SK-N-SH (cell line): ENCODE measurements at regions not wholly inside any gene's neighbourhood (a gene's known extent, or its start where the extent isn't known, plus 50 kb on each side); places are given as distances from the start of the nearest gene placed in this dataset.

Experiments used
- CTCF ChIA-PET: fragments of 300-600, 350-600 bp; formaldehyde crosslinking; extraction: SDS; loops from one replicate; lab custom pipeline; 2021; lab: Yijun Ruan, JAX
- POLR2A ChIA-PET: fragments of 350-600 bp; sonication (Branson Sonifier 250); formaldehyde crosslinking; extraction: SDS; loops from one replicate; lab custom pipeline; 2020; ENCODE audit warnings: antibody characterized with exemption, inconsistent platforms; lab: Yijun Ruan, JAX
- DNase-seq: peaks from one replicate; pipeline ENCODE4 v3.0.0; 2012
- H2AFZ ChIP-seq: fragments of 200-600 bp; sonication (generic); 2 replicates; pipeline ENCODE4 v1.8.1; 2016; ENCODE audit warnings: antibody characterized with exemption, mild to moderate bottlenecking, low read depth
- H3F3A ChIP-seq: fragments of 200-600 bp; sonication (generic); replicated peaks from 2 replicates; pipeline ENCODE3; 2016; ENCODE audit warnings: antibody characterized with exemption, mild to moderate bottlenecking; ENCODE audit not compliant: insufficient read depth
- H3K27ac ChIP-seq, 2 experiments: fragments of 200-500 bp in 1 of 2; fragments of 200-600 bp in 1 of 2; sonication (Bioruptor generic) in 1 of 2; sonication (generic), shearing (Covaris generic) in 1 of 2; 2 replicates each; pipeline versions ENCODE4 v1.5.1 to v1.6.1; 2014 to 2016; ENCODE audit warnings: low read depth in 2 of 2, inconsistent platforms in 1 of 2, low read length in 1 of 2, mild to moderate bottlenecking in 1 of 2, mixed read lengths in 1 of 2
- H3K27me3 ChIP-seq: fragments of 200-600 bp; sonication (generic), shearing (Covaris generic); 2 replicates; pipeline ENCODE4 v1.6.1; 2016; ENCODE audit warnings: mixed run types; ENCODE audit not compliant: insufficient read depth
- H3K36me3 ChIP-seq, 2 experiments: fragments of 200-500 bp in 1 of 2; fragments of 200-600 bp in 1 of 2; sonication (Bioruptor generic) in 1 of 2; sonication (generic) in 1 of 2; replicated peaks in 1 of 2; 2 replicates each; pipeline versions ENCODE3 to v1.5.1; 2014 to 2016; ENCODE audit warnings: low read length in 1 of 2, mild to moderate bottlenecking in 1 of 2; ENCODE audit not compliant: insufficient read depth in 2 of 2, control insufficient read depth in 1 of 2
- H3K4me1 ChIP-seq, 2 experiments: fragments of 200-500 bp in 1 of 2; fragments of 200-600 bp in 1 of 2; sonication (Bioruptor generic) in 1 of 2; sonication (generic), shearing (Covaris generic) in 1 of 2; 2 replicates each; pipeline versions ENCODE4 v1.5.1 to v1.6.1; 2014 to 2016; ENCODE audit warnings: low read depth in 1 of 2, low read length in 1 of 2, mixed run types in 1 of 2; ENCODE audit not compliant: insufficient read depth in 2 of 2, control insufficient read depth in 1 of 2
- H3K4me2 ChIP-seq: fragments of 200-600 bp; sonication (generic), shearing (Covaris generic); 2 replicates; pipeline ENCODE4 v1.6.1; 2017; ENCODE audit warnings: mixed run types
- H3K4me3 ChIP-seq, 2 experiments: fragments of 200-500 bp in 1 of 2; fragments of 200-600 bp in 1 of 2; sonication (Bioruptor generic) in 1 of 2; sonication (generic), shearing (Covaris generic) in 1 of 2; 2 replicates each; pipeline versions ENCODE4 v1.5.1 to v1.8.1; 2014 to 2016; ENCODE audit warnings: low read depth in 2 of 2, inconsistent platforms in 1 of 2, low read length in 1 of 2, mild to moderate bottlenecking in 1 of 2, mixed read lengths in 1 of 2, moderate library complexity in 1 of 2
- H3K79me2 ChIP-seq: fragments of 200-600 bp; sonication (generic); 2 replicates; pipeline ENCODE4 v1.8.1; 2017; ENCODE audit warnings: mild to moderate bottlenecking; ENCODE audit not compliant: insufficient read depth
- H3K9ac ChIP-seq: fragments of 200-600 bp; sonication (generic); 2 replicates; pipeline ENCODE4 v1.6.1; 2017; ENCODE audit warnings: mixed run types
- H3K9me2 ChIP-seq: fragments of 200-600 bp; sonication (generic); 2 replicates; pipeline ENCODE4 v1.6.1; 2017; ENCODE audit warnings: mixed run types
- H3K9me3 ChIP-seq: fragments of 200-600 bp; sonication (generic); 2 replicates; pipeline ENCODE4 v1.6.1; 2017; ENCODE audit warnings: mixed run types, mild to moderate bottlenecking, moderate library complexity
- H4K20me1 ChIP-seq: fragments of 200-600 bp; sonication (generic); 2 replicates; pipeline ENCODE4 v1.6.1; 2017; ENCODE audit warnings: mild to moderate bottlenecking, mixed run types; ENCODE audit not compliant: insufficient read depth
- CHD2 ChIP-seq: fragments of 150-350 bp; IDR thresholded peaks from 2 replicates; pipeline ENCODE4 v1.6.1; 2018; ENCODE audit warnings: low read length; ENCODE audit not compliant: partially characterized antibody
- CTCF ChIP-seq: fragments of 200-600 bp; sonication (generic); IDR thresholded peaks from 2 replicates; pipeline ENCODE4 v1.6.1; 2017; ENCODE audit warnings: antibody characterized with exemption, mild to moderate bottlenecking, moderate library complexity
- ELF1 ChIP-seq: IDR thresholded peaks from 2 replicates; pipeline ENCODE4 v1.4.0; 2012
- EP300 ChIP-seq, 2 experiments: IDR thresholded peaks; 2 replicates each; pipeline versions ENCODE4 v1.4.0 to v1.6.1; 2012; ENCODE audit warnings: borderline replicate concordance in 1 of 2, low read depth in 1 of 2, low read length in 1 of 2
- EZH2phosphoT487 ChIP-seq: fragments of 200-600 bp; sonication (generic); IDR thresholded peaks from 2 replicates; pipeline ENCODE4 v1.6.1; 2017; ENCODE audit warnings: low read depth, mixed run types, mild to moderate bottlenecking, antibody characterized with exemption, moderate library complexity, borderline replicate concordance
- FOSL2 ChIP-seq: IDR thresholded peaks from 2 replicates; pipeline ENCODE4 v1.4.0; 2012; ENCODE audit warnings: low read depth, mild to moderate bottlenecking, moderate library complexity, borderline replicate concordance
- FOXM1 ChIP-seq: IDR thresholded peaks from 2 replicates; pipeline ENCODE4 v1.4.0; 2012; ENCODE audit warnings: low read depth, mild to moderate bottlenecking
- GATA2 ChIP-seq: sonication (generic); formaldehyde crosslinking; IDR thresholded peaks from 2 replicates; pipeline ENCODE4 v1.5.0; 2020; ENCODE audit warnings: mild to moderate bottlenecking, missing genetic modification reagents
- JUND ChIP-seq: IDR thresholded peaks from 2 replicates; pipeline ENCODE4 v1.4.0; 2012
- NFIC ChIP-seq: IDR thresholded peaks from 2 replicates; pipeline ENCODE4 v1.4.0; 2012; ENCODE audit warnings: borderline replicate concordance
- NRF1 ChIP-seq: IDR thresholded peaks from 2 replicates; pipeline ENCODE4 v1.6.1; 2012; ENCODE audit warnings: low read depth, mild to moderate bottlenecking, low read length
- POLR2AphosphoS5 ChIP-seq: IDR thresholded peaks from 2 replicates; pipeline ENCODE4 v1.6.1; 2012; ENCODE audit warnings: low read depth, low read length
- RCOR1 ChIP-seq: fragments of 150-350 bp; IDR thresholded peaks from 2 replicates; pipeline ENCODE4 v1.6.1; 2017; ENCODE audit warnings: antibody characterized with exemption, low read length
- REST ChIP-seq: IDR thresholded peaks from 2 replicates; pipeline ENCODE4 v1.6.1; 2012; ENCODE audit warnings: mild to moderate bottlenecking, low read depth, low read length, moderate library complexity
- RFX5 ChIP-seq: IDR thresholded peaks from 2 replicates; pipeline ENCODE4 v1.6.1; 2012; ENCODE audit warnings: mild to moderate bottlenecking, improper control_type of control experiment, low read length
- USF2 ChIP-seq: fragments of 150-350 bp; IDR thresholded peaks from 2 replicates; pipeline ENCODE4 v1.6.1; 2017; ENCODE audit warnings: antibody characterized with exemption, low read length, low read depth, borderline replicate concordance
- ZBTB33 ChIP-seq: IDR thresholded peaks from 2 replicates; pipeline ENCODE4 v1.4.0; 2012; ENCODE audit warnings: low read depth, borderline replicate concordance
- whole genome bisulfite sequencing: methylation state at CpG from one replicate; pipeline ENCODE4 v1.1.6; 2017; ENCODE audit warnings: low lambda C conversion rate; 5-methylcytosine and 5-hydroxymethylcytosine counted together

GRCh38 chr22:49601614-49602321 lies 225.9 kb downstream of the BRD1 start:
- Histone ChIP-seq H3K4me2 (no peak overlapping the region), H3K9ac (no peak overlapping the region), H3K27me3 (no peaks in the 10 kb centered on the region), H3K9me3 (0 out of 2 replicates have a peak, but pooled peaks cover 5% of the 10 kb centered on the region), H3K79me2 (no peaks in the 10 kb centered on the region), H3K36me3 (no peaks in the 10 kb centered on the region), H3K4me1 (no peaks in the 10 kb centered on the region), H4K20me1 (no peaks in the 10 kb centered on the region), H3F3A (no peaks in the 10 kb centered on the region), H2AFZ (no peak overlapping the region), H3K9me2 (no peaks in the 10 kb centered on the region), H3K27ac (no peak overlapping the region), H3K4me3 (no peak overlapping the region)
- ChIA-PET CTCF (no interaction called here), POLR2A (no interaction called here)
- 45% methylated on average over 19 of the region's 24 CpGs for WGBS
- DNase-seq: no peak
- TF ChIP-seq FOSL2: no peak
- no peak for TF ChIP-seq FOXM1
- no peak for TF ChIP-seq REST
- no peak for TF ChIP-seq RCOR1
- no peak for TF ChIP-seq USF2
- TF ChIP-seq ELF1: no peak

- H3K27ac ChIP-seq: no peak overlapping the region
- DNase-seq: no peak
- no peaks in the 10 kb centered on the region for H3K79me2 ChIP-seq
- no peak overlapping the region for H3K4me3 ChIP-seq
- no peak overlapping the region for H2AFZ ChIP-seq
- ChIA-PET POLR2A (no interaction called here), CTCF (no interaction called here)
- H4K20me1 ChIP-seq: no peaks in the 10 kb centered on the region
- H3K9me2 ChIP-seq: no peaks in the 10 kb centered on the region
- H3F3A ChIP-seq: no peaks in the 10 kb centered on the region
- 26% methylated on average over 10 of the region's 13 CpGs for WGBS
- no peaks in the 10 kb centered on the region for H3K36me3 ChIP-seq
- 0 out of 2 replicates have a peak, but pooled peaks cover 5% of the 10 kb centered on the region for H3K9me3 ChIP-seq
- H3K4me1 ChIP-seq: no peaks in the 10 kb centered on the region
- no peak overlapping the region for H3K4me2 ChIP-seq
- H3K27me3 ChIP-seq: no peaks in the 10 kb centered on the region
- H3K9ac ChIP-seq: no peak overlapping the region
- TF ChIP-seq NRF1 (no peak), ZBTB33 (no peak), NFIC (no peak), POLR2AphosphoS5 (no peak), RFX5 (no peak), GATA2 (CRISPR knock-in tag) (no peak), CTCF (no peak), EP300 (IDR thresholded peaks at IDR 0.05; ENCODE audit: borderline replicate concordance in 1 of 2, low read depth in 1 of 2, low read length in 1 of 2) (no peak), CHD2 (no peak), JUND (no peak), EZH2phosphoT487 (no peak)
Observed at GRCh38 chr22:49600891-49601431, 226.7 kb downstream of the BRD1 start.
